ENCODE measurements at regions not wholly inside any gene's neighbourhood (a gene's known extent, or its start where the extent isn't known, plus 50 kb on each side); places are given as distances from the start of the nearest gene placed in this dataset.
"Not testable (repeated sequence)": the region's sequence is repeated elsewhere in the genome, so short reads cannot be mapped to it uniquely, and the experiment has no call there.

DNA sequence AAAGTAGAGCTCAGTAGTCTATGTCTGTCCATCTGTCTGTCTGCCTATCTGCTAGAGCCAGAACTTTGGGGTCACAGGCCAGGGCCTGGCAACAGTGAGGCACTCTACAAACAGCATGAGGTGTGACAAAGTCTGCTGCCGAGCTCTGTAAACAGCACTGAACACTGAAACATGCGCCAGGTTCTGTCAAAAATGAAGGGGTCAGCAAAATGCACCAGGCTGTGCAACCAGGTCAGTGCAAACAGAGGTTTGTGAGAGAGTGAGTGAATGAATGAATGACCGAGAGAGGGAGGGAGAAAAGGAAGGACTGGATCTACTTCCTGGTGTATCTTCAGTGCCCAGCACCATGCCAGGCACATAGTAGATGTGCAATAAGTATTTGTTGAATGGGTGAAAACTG, 1957.8 kb downstream of the FOXD4L5 start:
- not testable (repeated sequence) for DNase-seq (ENCODE audit: extremely low read depth, insufficient read length); H3K36me3 ChIP-seq (ENCODE audit: control insufficient read depth, insufficient read depth, low read length); H3K27me3 ChIP-seq (replicated peaks; ENCODE audit: control insufficient read depth, insufficient read depth, low read length); H3K4me3 ChIP-seq (replicated peaks; ENCODE audit: low read depth, low read length)

DNA sequence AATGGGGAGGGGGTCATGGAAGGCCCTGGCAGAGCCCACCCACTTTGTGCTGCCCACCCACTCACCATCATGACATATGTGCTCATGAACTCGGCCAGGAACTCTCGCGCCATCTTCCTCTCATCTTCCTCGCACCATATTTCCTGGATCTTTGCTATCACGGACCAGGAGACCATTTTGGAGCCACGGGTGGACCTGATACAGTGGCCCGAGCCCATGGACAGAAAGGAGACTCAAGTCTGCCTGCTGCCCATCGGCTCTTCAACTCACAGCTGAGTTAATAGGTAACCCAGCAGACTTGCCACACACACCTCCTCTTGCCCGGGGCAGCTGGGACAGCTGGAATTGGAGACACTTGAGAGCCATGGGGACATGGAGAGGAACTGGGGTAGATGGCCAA, 1958.3 kb downstream of the FOXD4L5 start:
- not testable (repeated sequence) for H3K36me3 ChIP-seq (ENCODE audit: control insufficient read depth, insufficient read depth, low read length); DNase-seq (ENCODE audit: extremely low read depth, insufficient read length); H3K27me3 ChIP-seq (replicated peaks; ENCODE audit: control insufficient read depth, insufficient read depth, low read length)

DNA sequence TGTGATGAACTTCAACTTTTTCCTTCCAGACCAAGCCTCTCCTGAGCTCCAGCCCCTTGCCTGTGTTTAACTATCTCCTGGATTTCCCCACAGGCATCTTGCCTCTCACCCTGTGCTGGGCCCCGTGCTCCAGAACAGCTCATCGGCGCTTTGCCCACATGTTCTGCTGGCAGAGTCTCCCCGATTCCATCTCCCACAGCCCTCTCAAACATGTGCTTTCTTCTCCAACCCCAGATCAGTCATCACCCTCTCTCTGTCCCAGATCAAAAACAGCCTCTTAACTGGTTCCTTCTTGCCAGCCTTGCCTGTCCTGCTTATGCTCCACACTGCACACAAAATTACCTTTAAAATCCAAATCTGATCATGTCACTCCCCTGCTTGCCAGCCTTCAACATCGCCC, 1959.3 kb downstream of the FOXD4L5 start:
- not testable (repeated sequence) for H3K4me3 ChIP-seq (replicated peaks; ENCODE audit: low read depth, low read length); DNase-seq (ENCODE audit: extremely low read depth, insufficient read length); H3K36me3 ChIP-seq (ENCODE audit: control insufficient read depth, insufficient read depth, low read length); H3K27me3 ChIP-seq (replicated peaks; ENCODE audit: control insufficient read depth, insufficient read depth, low read length)

More for the DNA sequence above, 1958.3 kb downstream of the FOXD4L5 start:
- H3K4me3 ChIP-seq (replicated peaks; ENCODE audit: low read depth, low read length): not testable (repeated sequence)

DNA sequence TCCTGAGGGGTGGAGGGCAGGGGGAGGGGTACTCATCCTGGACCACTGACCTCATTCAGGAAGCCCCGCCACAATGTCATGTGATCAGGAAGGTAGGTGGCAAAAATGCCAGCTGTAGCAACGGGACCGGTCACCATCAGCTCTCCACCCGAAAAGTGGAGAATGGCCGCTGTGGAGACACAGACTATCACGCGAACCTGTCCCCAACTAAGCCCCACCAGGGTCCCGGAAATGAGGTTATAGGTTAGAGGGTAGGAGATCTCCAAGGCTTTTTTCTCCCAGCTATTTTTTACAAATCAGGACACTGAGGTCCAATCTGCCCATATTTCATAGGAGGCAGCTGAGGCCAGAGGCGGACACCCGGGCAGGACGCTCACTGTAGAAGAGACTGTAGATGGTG, 1966.9 kb downstream of the FOXD4L5 start:
- not testable (repeated sequence) for H3K4me3 ChIP-seq (replicated peaks; ENCODE audit: low read depth, low read length); H3K36me3 ChIP-seq (ENCODE audit: control insufficient read depth, insufficient read depth, low read length); H3K27me3 ChIP-seq (replicated peaks; ENCODE audit: control insufficient read depth, insufficient read depth, low read length); DNase-seq (ENCODE audit: extremely low read depth, insufficient read length)

DNA sequence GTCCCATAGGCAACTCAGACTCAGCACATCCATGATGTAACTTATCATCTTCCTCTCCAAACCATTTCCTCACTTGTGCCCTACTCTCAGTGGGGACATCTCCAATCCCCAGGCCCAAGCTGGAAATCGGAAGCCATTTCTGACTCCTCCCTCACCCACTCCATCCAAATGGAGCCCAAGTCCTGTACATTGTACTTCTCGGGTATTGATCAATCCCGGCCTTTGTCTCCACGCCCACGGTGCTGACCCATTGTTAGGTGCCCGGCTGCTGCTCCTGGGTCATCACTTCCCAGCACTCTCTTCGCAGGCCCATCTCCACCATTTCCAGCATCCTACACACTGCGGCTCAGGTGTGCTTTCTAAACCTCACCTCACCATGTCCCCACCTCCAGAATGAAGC, 1969.6 kb downstream of the FOXD4L5 start:
- not testable (repeated sequence) for H3K4me3 ChIP-seq (replicated peaks; ENCODE audit: low read depth, low read length); DNase-seq (ENCODE audit: extremely low read depth, insufficient read length); H3K27me3 ChIP-seq (replicated peaks; ENCODE audit: control insufficient read depth, insufficient read depth, low read length); H3K36me3 ChIP-seq (ENCODE audit: control insufficient read depth, insufficient read depth, low read length)

DNA sequence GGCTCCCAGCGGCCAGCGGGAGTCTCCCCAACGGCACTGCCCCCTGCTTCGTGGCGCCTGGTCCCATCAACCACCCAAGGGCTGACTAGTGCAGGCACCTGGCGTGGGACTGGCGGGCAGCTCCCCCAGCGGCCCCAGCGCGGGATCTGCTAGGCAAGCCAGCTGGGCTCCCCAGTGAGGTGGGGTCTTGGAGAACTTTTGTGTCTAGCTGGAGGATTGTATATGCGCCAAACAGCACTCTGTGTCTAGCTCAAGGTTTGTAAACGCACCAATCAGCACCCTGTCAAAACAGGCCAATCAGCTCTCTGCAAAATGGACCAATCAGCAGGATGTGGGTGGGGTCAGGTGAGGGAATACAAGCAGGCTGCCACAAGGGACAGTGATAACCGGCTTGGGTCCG, 1988.2 kb downstream of the FOXD4L5 start:
- DNase-seq (ENCODE audit: extremely low read depth, insufficient read length); H3K27me3 ChIP-seq (replicated peaks; ENCODE audit: control insufficient read depth, insufficient read depth, low read length); H3K36me3 ChIP-seq (ENCODE audit: control insufficient read depth, insufficient read depth, low read length); H3K4me3 ChIP-seq (replicated peaks; ENCODE audit: low read depth, low read length): not testable (repeated sequence)

DNA sequence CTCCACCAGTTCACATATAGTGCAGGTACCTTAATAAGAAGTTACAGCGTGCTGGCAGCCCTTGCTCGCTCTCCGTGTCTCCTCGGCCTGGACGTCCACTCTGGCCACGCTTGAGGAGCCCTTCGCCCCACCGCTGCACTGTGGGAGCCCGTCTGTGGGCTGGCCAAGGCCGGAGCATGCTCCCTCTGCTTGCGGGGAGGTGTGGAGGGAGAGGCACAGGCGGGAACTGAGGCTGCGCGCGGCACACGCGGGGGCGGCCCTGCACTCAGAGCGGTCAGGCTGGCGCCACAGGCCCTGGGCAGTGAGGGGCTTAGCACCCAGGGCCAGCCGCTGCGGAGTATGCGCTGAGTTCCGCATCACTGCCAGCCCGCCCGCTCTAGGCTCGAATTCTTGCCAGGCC, 1988.6 kb downstream of the FOXD4L5 start:
- not testable (repeated sequence) for DNase-seq (ENCODE audit: extremely low read depth, insufficient read length); H3K27me3 ChIP-seq (replicated peaks; ENCODE audit: control insufficient read depth, insufficient read depth, low read length); H3K4me3 ChIP-seq (replicated peaks; ENCODE audit: low read depth, low read length); H3K36me3 ChIP-seq (ENCODE audit: control insufficient read depth, insufficient read depth, low read length)

DNA sequence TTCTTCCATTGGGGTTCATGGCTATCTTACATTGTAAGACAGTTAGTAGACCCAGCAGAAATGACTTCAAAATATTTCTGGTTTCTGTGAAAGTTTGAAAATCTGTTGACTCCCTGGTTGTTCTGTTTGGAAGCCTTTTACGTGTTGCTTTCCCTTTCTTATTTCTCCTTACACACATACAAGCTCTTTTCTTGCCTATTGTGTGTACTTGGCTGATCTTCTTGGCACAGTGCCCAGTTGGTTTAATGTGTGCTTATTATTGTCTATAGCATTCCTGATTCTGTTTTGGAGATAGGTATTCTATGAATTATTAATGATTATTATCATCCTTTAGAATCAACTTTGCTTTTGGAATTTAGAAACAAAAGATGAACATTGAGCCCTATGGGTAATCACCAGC, 1995.0 kb downstream of the FOXD4L5 start:
- not testable (repeated sequence) for H3K27me3 ChIP-seq (replicated peaks; ENCODE audit: control insufficient read depth, insufficient read depth, low read length); DNase-seq (ENCODE audit: extremely low read depth, insufficient read length); H3K36me3 ChIP-seq (ENCODE audit: control insufficient read depth, insufficient read depth, low read length); H3K4me3 ChIP-seq (replicated peaks; ENCODE audit: low read depth, low read length)
